ENCODE measurements at regions not wholly inside any gene's neighbourhood (a gene's known extent, or its start where the extent isn't known, plus 50 kb on each side); places are given as distances from the start of the nearest gene placed in this dataset.

GRCh38 chr14:55802986-55803872 lies 223.2 kb downstream of the KTN1 start:
- DNase-seq (ENCODE audit: low read depth, low spot score): peak; percentile 50
- BruUV-seq (replicated peaks): no TSS peak

More at GRCh38 chr14:55802986-55803872, 223.2 kb downstream of the KTN1 start:
- peaks cover 33% of the 10 kb centered on the region for H3K4me1 ChIP-seq (ENCODE audit: control insufficient read depth, extremely low read depth, insufficient read depth, low read length)
- no peaks in the 10 kb centered on the region for H3K79me2 ChIP-seq (ENCODE audit: control insufficient read depth, insufficient read depth, low read length)
- H2AFZ ChIP-seq (ENCODE audit: low read depth, low read length): no peak overlapping the region
- no peaks in the 10 kb centered on the region for H3K9me3 ChIP-seq (replicated peaks; ENCODE audit: control insufficient read depth, insufficient read depth, low read length)
- no peak overlapping the region for H3K4me2 ChIP-seq (ENCODE audit: insufficient read depth, low read length)
- ChIA-PET CTCF (interaction anchor here (1.1 to 1.5 kb wide), 4 partner anchors 12 to 537 kb away, joined by 3 read pairs; no protein-coding TSS in a partner anchor), POLR2A (no interaction called here)
- peak overlapping the region; percentile 6 for H3K27ac ChIP-seq (ENCODE audit: insufficient read depth, low read depth, low read length)
- FAIRE-seq: peak; percentile 8
- TF ChIP-seq POLR2A (IDR thresholded peaks at IDR 0.05; ENCODE audit: low read depth, low read length): no peak
- TF ChIP-seq FOS (IDR thresholded peaks at IDR 0.05; ENCODE audit: borderline replicate concordance, insufficient read depth, low read length): peak; percentile 97
- TF ChIP-seq POLR2AphosphoS5 (IDR thresholded peaks at IDR 0.05; ENCODE audit: insufficient read depth, low read depth, low read length): peak; percentile 31
- no peak for TF ChIP-seq MAX (IDR thresholded peaks at IDR 0.05; ENCODE audit: insufficient read depth, insufficient read length)
- peak; percentile 90 for TF ChIP-seq JUN (IDR thresholded peaks at IDR 0.05; ENCODE audit: borderline replicate concordance, insufficient read depth, insufficient read length, low read depth)
- TF ChIP-seq MYC (IDR thresholded peaks at IDR 0.05; ENCODE audit: low read depth, low read length): no peak
- TF ChIP-seq CTCF (IDR thresholded peaks at IDR 0.05; ENCODE audit: extremely low read depth in 1 of 2, insufficient read depth in 1 of 2, low read depth in 1 of 2, low read length in 2 of 2): peak in 1 of 2 donors; percentile 12
- TF ChIP-seq GATA2 (IDR thresholded peaks at IDR 0.05; ENCODE audit: insufficient read depth, insufficient read length, low read depth, low read length): peak; percentile 4
- no peak overlapping the region for H3K9ac ChIP-seq (replicated peaks; ENCODE audit: extremely low read depth, insufficient read depth, low read length)
- no peaks in the 10 kb centered on the region for H4K20me1 ChIP-seq (replicated peaks; ENCODE audit: control insufficient read depth, extremely low read depth, insufficient read depth, low read length)
- H3K9me1 ChIP-seq (replicated peaks; ENCODE audit: control insufficient read depth, extremely low read depth, insufficient read depth, low read length): no peaks in the 10 kb centered on the region
- intact Hi-C loops (cut with micrococcal nuclease): loop anchor here (10.0 kb wide), 1 partner anchor 358 kb away; the partner anchor contains the start of gene TBPL2
- H3K36me3 ChIP-seq (ENCODE audit: control insufficient read depth in 2 of 2, extremely low read depth in 1 of 2, insufficient read depth in 2 of 2, low read length in 2 of 2): no peaks in the 10 kb centered on the region
- no peaks in the 10 kb centered on the region for H3K27me3 ChIP-seq (ENCODE audit: control insufficient read depth in 2 of 2, insufficient read depth in 2 of 2, low read length in 2 of 2)
- H3K4me3 ChIP-seq (replicated peaks in 1 of 3; ENCODE audit: insufficient read depth in 1 of 3, low read depth in 1 of 3, low read length in 3 of 3): no peak overlapping the region
- dilution Hi-C loops (cut with MboI; ENCODE audit: extremely low pct_ligation_motif_present, low sequenced_read_pairs): no loop called here
